IPS DF 4.7 (cell line): ENCODE measurements at regions not wholly inside any gene's neighbourhood (a gene's known extent, or its start where the extent isn't known, plus 50 kb on each side); places are given as distances from the start of the nearest gene placed in this dataset.
"Not testable (repeated sequence)": the region's sequence is repeated elsewhere in the genome, so short reads cannot be mapped to it uniquely, and the experiment has no call there.

Experiments used
- DNase-seq: peaks from one replicate; pipeline ENCODE4 v3.0.0-alpha.2; 2013; ENCODE audit warnings: low spot score; ENCODE audit errors: extremely low read depth

DNA sequence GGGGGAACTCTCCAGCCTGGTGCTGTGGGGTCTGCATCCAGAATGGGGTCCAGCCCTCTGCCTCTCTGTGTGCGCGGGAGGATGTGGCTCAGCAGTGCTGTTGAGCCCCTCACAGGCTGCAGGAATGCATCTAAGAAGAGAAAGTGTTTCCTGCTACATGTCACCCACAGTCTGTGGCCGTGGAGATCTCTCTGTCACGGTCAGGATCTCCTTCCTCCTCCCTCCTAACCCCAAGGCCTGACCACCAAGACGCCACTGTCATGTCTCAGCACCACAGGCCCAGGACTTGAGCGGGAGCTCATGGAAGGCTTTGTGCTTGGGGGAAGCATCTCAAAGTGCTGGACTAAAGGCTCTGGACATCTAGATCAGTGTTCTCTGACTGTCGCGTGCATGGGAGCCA is 90.1 kb downstream of the SREK1 start:
- no peak for DNase-seq

DNA sequence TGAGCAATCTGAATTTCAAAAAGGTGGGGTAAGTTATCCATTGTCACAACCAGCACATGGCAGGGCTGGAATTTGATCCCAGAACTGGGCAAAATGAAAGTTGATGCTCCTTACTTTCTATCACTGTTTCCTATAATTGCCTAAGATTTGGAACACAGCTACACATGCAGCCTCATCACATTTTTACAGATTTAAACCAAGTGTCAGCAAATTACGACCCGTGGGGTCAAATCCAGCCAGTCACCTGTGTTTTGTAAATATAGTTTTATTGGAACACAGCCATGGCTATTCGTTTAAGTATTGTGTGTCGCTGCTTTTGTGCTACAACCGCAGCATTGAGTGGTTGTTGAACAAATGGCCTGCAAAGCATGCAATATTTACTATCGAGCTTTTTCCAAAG is 94.3 kb downstream of the SREK1 start:
- DNase-seq = no peak

DNA sequence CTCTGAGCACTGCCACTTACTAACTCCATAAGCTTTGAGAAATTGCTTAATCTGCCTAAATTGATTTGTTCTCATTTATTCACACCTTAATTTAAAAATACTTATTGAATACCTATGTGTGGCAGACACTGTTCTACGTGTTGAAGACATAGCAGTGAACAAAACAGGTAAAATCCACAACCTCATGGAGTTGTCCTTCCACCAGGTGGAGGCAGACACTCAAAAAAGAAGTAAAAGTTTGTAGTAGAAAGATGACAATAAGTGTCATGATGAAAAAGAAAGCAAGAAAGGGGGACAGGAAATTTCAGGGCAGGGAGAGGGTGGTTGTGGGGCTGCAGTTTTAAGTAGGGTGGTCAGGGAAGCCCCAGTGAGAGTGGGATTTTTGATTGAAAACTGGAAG is 94.9 kb downstream of the SREK1 start:
- DNase-seq = no peak

DNA sequence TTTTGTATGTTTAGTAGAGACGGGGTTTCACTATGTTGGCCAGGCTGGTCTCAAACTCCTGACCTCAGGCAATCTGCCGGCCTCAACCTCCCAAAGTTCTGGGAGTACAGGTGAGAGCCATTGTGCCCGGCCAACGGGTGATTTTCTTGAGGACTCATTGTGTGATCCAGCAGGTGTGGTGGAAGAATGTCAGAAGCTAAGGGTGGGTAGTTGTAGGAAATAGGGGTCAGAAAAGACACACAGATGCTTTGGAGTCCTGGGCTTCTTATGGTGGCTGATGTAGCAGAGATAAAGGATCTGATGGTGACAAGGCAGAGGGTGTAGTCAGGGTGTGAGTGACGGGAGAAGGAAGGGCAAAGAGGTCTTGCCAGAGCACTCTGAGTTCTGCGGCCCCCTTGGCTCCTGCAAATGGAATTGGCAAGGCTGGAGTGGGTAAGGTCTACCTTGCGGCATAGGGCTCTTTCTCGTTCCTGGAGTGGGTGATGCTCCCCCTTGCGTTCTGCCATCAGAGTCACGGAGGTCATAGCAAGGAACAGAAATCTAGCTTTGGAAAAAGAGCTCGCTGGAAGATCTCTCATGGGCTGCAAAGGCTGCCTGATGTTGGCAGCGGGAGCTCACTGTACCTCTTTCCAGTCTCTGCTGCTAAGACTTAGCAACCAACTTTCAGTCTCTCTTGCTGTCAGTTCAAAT is 97.2 kb downstream of the SREK1 start:
- DNase-seq = no peak

DNA sequence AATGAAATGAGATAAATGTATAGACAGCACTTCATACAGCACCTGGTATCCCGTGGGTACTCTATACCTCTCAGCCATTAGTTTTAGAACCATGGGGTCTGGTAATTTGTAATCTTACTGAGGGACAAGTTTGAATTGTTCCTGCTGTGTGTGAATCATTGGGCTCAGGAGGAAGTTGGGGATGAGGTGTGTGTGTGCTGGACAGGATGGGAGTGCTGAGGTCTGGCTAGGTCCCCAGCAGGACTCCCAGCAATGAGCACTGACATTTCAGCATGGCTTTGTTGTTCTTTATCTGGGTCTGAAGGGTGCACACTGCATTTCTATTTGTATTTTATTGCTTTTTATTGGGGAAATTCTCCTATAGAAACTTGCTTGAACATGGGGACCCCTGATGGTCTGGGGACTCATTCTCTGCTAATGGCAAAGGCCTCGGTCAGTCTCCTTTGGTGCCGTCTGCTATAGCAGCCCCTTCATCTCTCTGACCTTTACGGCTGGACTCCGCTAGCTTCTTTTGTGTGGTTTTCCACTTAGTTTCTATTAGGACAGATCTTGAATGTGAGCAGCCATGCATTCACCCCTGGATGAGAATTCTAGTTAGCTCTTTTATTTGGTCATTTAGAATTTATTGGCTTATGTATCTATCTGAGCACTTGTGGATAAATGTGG is 98.1 kb downstream of the SREK1 start:
- no peak for DNase-seq

DNA sequence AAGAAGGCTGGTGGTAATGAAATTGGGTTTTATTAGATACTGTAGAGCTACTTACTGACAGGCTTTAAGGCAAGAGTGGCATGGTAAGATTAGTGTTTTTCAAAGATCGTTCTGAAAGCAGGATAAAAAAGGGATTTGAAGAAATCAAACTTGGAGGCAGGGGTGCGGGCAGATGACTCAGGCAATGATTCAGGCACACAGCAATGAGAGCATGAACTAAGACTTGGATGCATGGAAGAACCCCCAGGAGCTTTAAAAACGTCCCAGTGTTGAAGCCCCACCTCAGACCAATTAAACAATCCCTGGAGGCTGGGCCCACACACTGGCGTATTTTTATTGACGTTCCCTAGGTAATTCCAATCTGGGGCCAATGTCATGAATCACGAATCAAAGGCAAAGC is 102.5 kb downstream of the SREK1 start:
- DNase-seq = no peak

DNA sequence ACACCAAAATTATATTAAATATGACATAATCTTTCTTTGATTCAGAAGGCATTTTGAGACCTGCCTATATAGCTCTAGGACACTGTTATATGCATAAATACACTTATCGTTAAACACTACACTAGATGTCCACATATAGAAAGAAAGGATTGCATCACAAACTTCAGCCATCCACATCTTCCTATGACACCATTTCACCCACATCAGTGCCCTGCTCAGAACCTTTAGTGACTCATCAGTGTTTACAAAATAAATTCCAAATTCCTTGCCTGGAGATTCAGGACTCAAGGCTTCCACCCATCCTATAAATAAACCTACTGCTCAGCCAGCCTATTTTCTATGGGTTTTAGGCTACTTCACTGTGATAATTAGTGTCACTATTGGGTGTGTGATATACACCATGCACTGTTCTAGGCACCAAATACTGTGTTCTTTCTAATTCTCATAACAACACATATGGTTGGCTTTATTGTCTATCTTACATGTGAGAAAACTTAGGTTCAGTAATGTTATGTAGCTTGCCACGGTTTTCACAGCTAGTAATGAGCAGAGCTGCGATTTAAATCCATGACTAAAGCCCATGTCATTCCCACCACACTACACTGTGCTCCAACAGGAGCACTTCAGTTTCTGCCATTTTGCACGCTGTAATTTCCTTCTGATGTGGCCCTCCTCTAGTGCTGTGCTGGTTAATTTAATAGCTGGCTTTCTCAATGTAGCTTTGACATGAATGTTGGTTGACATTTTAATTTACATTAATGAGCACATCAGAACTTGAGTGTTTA is 103.3 kb downstream of the SREK1 start:
- DNase-seq = no peak

DNA sequence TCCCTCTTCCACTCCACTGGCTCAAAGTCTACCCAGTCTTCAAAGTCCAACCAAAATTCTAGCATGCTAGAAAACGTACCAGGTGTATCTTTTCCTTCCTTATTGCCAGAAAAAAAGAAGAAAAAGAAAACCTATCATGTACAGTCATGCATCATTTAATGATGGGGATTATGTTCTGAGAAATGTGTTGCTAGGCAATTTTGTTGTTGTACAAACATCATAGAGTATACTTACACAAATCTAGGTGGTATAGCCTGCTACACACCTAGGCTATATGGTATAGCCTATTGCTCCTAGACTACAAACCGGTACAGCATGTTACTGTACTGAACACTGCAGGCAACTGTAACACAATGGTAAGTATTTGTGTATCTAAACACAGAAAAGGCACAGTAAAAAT is 104.8 kb downstream of the SREK1 start:
- DNase-seq = no peak

DNA sequence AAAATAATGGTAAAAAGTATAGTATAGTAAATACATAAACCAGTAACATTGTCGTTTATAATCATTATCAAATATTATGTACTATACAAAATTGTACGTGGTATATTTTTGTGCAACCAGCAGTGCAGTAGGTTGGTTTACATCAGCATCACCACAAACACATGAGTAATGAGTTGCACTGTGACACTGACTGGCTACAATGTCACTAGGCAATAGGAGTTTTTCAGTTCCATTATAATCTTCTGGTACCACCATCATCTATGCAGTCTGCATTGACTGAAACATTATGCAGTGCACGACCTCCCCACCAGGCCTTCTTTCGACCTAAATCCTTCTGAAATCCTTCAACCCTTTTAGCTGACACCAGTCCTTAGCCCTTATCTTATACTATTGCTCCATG is 105.8 kb downstream of the SREK1 start:
- no peak for DNase-seq

DNA sequence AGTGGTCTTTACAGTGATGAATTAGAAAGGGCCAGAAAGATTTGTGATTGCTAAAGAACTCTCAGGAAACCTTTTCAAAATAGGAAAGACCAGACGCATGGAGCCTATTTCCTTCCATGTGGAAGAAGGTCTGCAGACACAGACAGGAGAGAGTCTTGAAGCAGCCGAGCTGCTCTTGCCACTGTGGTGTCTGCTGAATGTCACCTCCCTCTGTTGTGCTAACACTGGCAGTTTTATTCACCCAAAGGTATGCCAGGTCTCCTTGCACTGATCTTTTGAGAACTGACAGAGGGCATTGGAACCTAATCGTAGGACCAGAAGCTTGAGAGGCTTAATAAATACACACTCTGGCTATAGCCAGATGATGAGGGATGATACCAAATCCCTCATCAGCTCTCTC is 108.7 kb downstream of the SREK1 start:
- no peak for DNase-seq

DNA sequence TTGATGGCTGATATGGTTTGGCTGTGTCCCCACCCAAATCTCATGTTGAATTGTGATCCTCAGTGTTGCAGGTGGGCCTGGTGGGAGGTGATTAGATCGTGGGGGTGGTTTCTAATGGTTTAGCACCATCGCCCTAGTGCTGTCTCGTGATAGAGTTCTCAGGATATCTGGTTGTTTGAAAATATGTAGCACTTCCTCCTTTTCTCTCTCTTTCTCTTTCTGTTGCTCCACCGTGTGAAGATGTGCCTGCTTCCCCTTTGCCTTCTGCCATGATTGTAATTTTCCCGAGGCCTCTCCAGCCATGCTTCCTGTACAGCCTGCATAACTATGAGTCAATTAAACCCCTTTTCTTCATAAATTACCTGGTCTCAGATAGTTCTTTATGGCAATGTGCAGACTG is 111.6 kb downstream of the SREK1 start:
- DNase-seq = no peak

DNA sequence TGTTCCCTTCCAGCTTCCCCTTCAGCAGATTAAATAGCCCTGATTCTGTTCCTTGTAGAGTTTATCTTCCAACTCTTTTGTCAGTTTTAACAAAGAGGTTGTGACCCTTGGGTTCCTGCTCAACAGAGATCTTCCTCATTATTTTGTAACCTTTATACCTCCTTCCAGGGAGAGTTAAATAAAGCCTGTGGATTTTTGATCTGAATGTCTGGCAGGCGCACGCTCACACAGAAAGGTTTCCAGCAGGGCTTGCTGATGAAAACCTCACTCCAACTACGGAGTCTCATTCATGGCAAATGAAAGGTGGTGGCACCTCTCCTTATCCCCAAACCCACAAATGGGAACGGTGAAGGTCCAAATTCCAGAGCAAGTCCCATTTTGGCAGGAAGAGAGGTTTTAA is 129.0 kb downstream of the SREK1 start:
- DNase-seq = no peak

DNA sequence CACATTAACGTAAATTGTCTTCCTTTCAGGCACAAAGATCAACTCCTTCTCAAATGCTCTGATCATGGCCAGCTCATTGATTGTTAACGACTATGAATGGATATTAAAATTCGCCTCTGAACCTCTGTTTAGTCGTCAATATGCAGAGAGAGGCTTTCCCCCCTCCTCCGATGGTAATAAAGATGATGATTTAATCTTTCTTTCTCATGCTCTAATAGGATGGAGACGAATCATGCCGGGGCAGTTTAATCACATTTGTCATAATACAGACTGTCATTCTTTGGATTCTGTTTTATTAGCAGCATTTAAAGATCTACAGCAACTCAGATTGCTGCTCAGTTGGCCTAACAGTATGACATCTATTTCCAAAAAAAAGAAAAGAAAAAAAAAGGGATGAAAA is 132.9 kb downstream of the SREK1 start:
- no peak for DNase-seq

DNA sequence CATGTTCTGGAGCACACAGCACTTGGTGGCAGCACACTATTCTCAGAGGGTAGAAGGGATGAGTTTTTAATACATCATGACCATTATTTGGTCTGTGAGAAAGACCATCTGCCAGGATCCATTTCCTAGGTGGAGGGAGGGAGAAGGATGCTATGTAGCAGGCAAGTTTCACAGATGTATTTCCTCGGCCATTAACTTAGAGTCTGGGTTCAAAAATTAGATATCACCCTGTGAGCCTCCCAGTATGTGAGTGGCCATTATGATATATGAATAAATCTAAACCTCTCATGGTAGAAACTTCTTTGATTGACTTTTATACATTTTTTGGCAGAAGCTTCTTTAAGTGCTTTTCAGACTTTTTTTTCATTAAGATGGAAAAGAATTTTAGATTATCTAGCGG is 133.9 kb downstream of the SREK1 start:
- no peak for DNase-seq

DNA sequence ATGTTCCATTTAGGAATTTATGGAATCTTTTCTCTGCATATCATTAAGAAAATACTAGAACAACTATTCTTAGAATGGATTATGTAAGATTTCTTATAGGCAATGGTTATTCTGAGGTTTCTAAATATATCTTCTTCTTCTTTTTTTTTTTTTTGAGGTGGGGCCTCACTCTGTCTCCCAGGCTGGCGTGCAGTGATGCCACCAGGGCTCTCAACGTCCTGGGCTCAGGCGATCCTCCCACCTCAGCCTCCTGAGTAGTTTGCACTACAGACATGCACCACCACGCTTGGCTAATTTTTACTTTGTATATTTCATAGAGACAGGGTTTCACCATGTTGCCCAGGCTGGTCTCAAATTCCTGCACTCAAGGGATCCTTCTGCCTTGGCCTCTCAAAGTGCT is 137.2 kb downstream of the SREK1 start:
- DNase-seq = no peak

DNA sequence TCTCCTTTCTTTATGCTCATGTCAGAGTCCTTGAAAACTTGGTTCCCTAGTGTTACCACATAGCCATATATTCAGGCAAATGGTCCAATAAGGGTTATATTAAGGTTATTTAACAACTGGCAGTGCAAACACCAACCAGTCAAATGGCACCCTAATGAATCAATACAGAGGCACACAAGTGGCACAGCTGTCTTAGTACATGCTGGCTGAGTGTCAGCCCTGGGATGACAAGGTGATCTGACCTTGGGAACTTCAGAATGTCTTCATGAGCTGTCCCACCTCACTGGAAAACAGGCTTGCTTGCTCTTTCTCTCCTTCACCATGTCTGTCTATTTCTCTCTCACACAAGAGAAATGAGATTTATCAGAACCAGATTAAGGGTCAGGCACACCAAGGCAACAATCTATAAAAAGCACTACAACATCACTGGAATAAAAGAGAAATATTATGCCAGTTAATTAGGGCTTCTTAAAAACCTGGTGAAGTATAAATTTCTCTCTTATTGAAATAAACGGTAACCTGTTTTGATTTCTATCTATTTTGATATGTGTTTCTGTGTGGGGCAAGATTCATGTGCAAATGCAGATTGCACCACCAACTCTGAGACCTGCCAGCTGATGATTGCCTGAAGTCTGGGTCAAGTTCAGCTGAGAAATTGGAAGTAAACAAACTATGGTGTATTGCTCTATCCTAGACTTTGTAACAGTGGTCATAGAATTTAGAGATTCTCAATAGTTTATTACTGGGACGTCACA is 140.7 kb downstream of the SREK1 start:
- DNase-seq = no peak

DNA sequence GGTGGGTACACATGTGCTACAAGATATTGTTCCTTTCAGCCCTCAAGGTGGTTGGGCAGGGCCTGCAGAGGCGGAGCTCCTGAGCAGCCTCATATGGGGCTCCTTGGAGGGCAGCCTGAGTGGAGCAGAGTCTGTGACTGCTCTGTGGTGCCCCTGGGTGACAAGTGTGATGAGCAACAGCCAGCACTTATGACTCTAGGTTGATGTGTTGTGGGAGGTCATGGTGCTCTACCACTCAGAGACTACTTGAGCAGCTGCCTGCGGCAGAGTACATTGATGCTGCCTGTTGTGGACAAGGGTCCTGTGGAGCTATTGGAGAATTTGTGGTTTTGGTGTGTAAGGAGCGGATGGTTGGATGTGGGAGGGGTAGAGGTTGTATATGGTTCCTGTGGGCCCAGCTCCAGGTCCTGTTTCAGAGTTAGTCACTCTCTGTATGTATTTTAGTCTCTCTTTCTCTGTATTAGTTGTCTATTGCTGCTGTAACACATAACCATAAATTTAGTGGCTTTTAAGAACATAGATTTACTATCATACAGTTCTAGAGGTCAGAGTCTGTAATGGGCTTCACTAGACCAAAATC is 141.3 kb downstream of the SREK1 start:
- DNase-seq = no peak

DNA sequence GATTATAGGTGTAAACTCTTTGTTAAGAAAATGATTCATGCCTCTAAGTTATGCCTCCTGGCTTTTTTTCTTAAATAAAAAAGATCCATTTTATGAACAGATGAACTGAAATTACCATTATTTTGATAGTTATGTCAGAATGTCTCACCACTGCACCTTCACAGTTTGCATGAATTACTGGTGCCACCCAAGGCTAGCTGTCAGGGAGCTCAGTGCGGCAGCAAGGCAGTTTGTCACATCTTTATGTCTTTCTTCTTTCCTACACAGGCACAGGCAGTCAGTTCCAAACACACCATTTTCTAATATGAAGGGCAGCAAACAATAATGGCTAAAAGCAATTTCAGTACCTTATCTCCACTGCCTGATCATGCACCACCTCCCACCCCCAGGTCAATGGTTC is 147.7 kb downstream of the SREK1 start:
- DNase-seq = no peak

DNA sequence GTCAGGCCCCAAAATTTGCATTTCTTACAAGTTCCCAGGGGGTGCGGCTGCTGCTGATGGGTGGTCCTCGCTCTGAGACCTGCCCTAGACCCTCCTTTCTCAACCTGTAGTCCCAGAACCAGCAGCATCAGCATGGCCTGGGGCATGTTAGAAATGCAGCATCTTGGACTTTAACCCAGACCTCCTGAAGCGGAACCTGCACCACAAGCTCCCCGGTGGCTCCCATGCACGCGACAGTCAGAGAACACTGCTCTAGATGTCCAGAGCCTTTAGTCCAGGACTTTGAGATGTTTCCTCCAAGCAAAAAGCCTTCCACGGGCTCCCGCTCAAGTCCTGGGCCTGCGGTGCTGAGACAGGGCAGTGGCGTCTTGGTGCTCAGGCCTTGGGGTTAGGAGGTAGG is 149.8 kb downstream of the SREK1 start:
- not testable (repeated sequence) for DNase-seq

DNA sequence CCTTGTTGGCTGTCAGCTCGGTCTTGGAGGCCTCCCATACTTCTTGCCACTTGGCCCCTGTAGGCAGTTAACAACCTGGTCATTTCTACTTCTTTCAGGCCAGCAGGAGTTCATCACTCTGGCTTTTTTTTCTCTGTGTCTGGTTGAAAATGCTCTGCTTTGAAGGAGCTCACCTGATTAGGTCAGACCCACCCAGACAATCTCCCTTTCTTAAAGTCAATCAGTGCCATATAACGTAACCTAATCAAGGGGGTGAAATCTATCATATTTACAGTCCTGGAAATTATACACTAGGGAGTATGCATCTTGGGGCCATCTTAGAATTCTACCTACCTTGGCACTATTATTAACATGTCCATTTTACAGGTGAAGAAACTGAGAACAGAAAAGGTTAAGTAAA is 155.4 kb downstream of the SREK1 start:
- no peak for DNase-seq

DNA sequence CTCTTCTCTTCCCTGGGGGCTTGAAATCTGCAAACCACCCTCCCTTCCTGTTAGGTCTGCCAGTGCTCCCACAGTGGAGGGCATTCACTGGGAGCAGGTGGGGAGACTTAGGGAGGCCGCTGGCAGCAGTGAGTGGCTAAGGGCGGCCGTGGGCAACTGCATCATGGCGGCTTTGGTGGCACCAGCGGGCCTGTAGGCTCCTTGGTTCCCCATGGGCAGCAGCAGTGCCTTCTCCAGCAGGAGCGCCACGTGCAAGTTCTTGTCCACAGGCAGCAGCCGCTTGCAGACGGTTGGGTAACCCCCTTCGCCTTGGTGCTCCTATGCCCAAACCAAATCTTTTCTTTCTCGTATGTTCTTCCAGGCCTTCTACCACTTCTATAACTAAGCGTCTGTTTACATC is 158.2 kb downstream of the SREK1 start:
- DNase-seq = no peak
